GM18519 (cell line): ENCODE measurements at regions not wholly inside any gene's neighbourhood (a gene's known extent, or its start where the extent isn't known, plus 50 kb on each side); places are given as distances from the start of the nearest gene placed in this dataset.

Experiments used
- ATAC-seq: cut with Tn5 transposase; IDR thresholded peaks from one replicate; pipeline ENCODE4 v1.9.1; 2021; ENCODE audit warnings: mild to moderate bottlenecking, moderate library complexity; ENCODE audit not compliant: unreplicated experiment, low FRiP score

- no peak for ATAC-seq
These were observed 527.2 kb downstream of the GATA3 start for GRCh38 chr10:8581521-8582225.

- ATAC-seq, result no peak
These were observed 528.6 kb downstream of the GATA3 start for GRCh38 chr10:8583096-8583495.

- no peak for ATAC-seq
These were observed 530.2 kb downstream of the GATA3 start for GRCh38 chr10:8584666-8585065.

GRCh38 chr10:8586504-8586903, 532.0 kb downstream of the GATA3 start:
- no peak for ATAC-seq

- ATAC-seq, result no peak
These were observed 533.6 kb downstream of the GATA3 start for GRCh38 chr10:8588135-8588534.

GRCh38 chr10:8590518-8590917, 536.0 kb downstream of the GATA3 start:
- ATAC-seq, result no peak

GRCh38 chr10:8591640-8592039, 537.2 kb downstream of the GATA3 start:
- no peak for ATAC-seq

GRCh38 chr10:8594176-8594575, 539.7 kb downstream of the GATA3 start:
- no peak for ATAC-seq

- no peak for ATAC-seq
These were observed 540.2 kb downstream of the GATA3 start for GRCh38 chr10:8594711-8595110.

GRCh38 chr10:8595140-8595539, 540.7 kb downstream of the GATA3 start:
- ATAC-seq, result no peak

GRCh38 chr10:8596929-8597472, 542.5 kb downstream of the GATA3 start:
- no peak for ATAC-seq

- no peak for ATAC-seq
These were observed 545.7 kb downstream of the GATA3 start for GRCh38 chr10:8600192-8600591.

- no peak for ATAC-seq
These were observed 548.3 kb downstream of the GATA3 start for GRCh38 chr10:8602821-8603220.

- ATAC-seq, result no peak
These were observed 559.6 kb downstream of the GATA3 start for GRCh38 chr10:8614054-8614565.

GRCh38 chr10:8615118-8615517, 560.6 kb downstream of the GATA3 start:
- no peak for ATAC-seq

GRCh38 chr10:8616166-8616565, 561.7 kb downstream of the GATA3 start:
- peak; percentile 92 for ATAC-seq

- ATAC-seq, result no peak
These were observed 563.3 kb downstream of the GATA3 start for GRCh38 chr10:8617792-8618191.

GRCh38 chr10:8618834-8619233, 564.3 kb downstream of the GATA3 start:
- no peak for ATAC-seq

- no peak for ATAC-seq
These were observed 573.9 kb downstream of the GATA3 start for GRCh38 chr10:8628351-8628750.

GRCh38 chr10:8633909-8634308, 579.4 kb downstream of the GATA3 start:
- ATAC-seq, result no peak

- ATAC-seq, result no peak
These were observed 581.9 kb downstream of the GATA3 start for GRCh38 chr10:8636371-8636770.

- no peak for ATAC-seq
These were observed 583.2 kb downstream of the GATA3 start for GRCh38 chr10:8637640-8638039.
